Stimulated activated CD4-positive, alpha-beta T cell treated with anti-CD3 and anti-CD28 coated beads, Interleukin-4, amount 100 ng/mL, for 1 hour (primary cell): ENCODE measurements at regions not wholly inside any gene's neighbourhood (a gene's known extent, or its start where the extent isn't known, plus 50 kb on each side); places are given as distances from the start of the nearest gene placed in this dataset.

Experiments
- DNase-seq: peaks from one replicate; pipeline ENCODE4 v3.0.0-alpha.2; 2020

GRCh38 chr9:118529624-118530214 is 825.5 kb downstream of the TLR4 start:
- DNase-seq: no peak

DNA sequence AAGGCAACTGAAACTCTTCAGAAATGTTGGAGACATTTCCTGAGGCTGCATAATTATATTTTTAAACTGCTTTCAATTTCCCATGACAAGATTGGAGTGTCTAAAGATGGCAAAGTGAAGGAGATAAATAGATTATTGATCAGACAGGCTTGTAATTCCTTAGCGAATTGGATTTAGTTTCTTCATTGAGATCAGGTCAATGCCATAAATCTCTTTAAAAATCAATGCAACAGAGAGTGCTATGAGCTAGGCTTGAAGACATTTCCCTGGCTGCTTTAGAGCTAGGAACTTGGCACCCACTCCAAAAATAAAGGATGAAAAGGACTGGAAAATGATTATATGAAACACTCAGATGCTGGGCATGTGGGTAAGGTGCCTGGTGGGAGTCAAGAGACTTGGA is 828.4 kb downstream of the TLR4 start:
- DNase-seq: no peak

GRCh38 chr9:118533101-118533500 is 828.9 kb downstream of the TLR4 start:
- DNase-seq: no peak

GRCh38 chr9:118533850-118534249 is 829.6 kb downstream of the TLR4 start:
- no peak for DNase-seq

DNA sequence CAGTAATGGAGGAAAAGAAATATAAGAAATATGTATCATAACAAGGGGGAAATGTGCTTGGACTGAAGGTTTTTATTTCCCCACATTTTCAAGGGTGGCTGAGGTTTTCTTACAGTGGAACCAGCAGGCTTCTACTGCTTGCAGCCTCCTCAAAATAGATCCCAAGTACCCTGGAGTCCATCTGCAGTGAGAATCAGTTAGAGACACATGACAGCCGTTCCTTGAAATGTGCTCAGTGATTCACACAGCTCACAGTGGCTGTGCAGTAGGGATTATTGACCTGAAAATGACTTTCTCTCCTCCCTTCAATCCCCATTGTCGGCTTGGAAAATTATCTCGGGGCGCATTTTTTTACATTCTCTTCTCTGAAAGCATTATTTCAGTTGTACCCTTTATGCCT is 832.0 kb downstream of the TLR4 start:
- no peak for DNase-seq

GRCh38 chr9:118538959-118539358 is 830.3 kb downstream of the BRINP1 start:
- no peak for DNase-seq

DNA sequence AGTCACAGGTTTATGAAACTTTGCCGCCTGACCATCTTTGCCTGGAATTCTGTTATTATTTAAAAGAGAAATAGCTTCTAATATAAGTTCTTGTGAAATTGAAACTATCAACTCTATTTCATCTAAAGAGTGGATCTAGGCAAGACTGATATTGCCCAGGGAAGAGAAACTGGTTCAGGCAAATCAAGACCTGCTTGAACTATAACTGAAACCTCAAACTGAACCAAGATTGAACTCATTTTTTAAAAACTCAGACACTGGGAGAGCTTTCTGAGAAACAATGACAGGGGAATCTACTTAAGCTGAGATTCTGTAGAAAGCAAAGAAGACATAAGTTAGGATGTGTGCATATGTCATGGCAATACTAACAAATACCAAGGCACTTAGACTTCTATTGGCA is 815.8 kb downstream of the BRINP1 start:
- DNase-seq: no peak

DNA sequence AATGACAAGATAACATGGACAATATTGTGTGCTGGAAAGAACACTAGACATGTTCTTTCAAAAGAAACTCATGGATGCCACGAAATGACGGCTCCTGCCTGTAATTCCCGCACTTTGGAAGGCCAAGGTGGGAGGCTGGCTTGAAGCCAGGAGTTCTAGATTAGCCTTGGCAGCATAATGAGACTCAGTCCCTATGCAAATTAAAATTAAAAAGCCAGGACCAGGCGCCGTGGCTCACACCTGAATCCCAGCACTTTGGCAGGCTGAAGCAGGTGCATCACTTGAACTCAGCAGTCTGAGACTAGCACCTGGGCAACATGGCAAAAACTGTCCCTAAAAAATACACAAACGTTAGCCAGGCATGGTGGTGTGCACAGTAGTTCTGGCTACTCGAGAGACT is 814.2 kb downstream of the BRINP1 start:
- no peak for DNase-seq

DNA sequence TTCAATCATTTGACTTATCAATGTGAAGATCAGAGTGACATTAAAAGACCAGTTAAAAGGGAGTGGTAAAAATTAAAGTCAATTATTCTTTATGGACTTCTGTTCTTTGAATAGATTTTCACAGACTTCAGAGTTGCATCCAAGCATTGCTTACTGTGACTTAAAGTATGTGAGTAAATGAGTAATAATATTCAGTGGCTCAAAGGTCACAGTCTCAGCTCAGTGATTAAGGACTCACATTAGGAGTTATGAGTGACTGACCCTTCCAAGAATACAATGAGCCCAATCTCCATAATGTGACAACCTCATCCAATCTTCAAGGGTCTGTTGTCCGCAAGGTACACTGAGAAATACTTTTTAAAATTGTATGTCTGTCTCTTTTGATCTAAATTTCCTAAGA is 811.2 kb downstream of the BRINP1 start:
- DNase-seq: no peak

- DNase-seq: no peak
These were observed 810.3 kb downstream of the BRINP1 start for GRCh38 chr9:118558891-118559290.

GRCh38 chr9:118561051-118561450 is 808.2 kb downstream of the BRINP1 start:
- DNase-seq: no peak

- DNase-seq: no peak
These were observed 805.6 kb downstream of the BRINP1 start for GRCh38 chr9:118563677-118564076.

- DNase-seq: no peak
These were observed 801.4 kb downstream of the BRINP1 start for GRCh38 chr9:118567861-118568260.

DNA sequence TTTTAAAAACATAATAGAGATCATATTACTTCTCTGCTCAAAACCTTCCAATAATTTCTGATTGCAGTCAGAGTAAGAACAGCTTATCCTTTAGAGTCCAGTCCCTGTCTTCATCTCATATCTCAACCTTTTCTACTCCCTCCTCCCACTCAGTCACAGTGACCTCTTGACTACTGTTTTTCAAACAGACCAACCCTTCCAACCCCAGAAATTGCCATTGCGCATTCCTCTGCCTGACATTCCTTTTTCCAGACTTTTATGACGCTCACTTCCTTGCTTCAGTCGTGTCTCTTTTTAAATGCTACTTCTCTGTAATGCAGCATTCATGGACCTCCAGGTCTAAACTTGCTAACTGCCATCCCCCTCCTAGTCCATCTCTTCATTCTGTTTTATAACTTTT is 800.5 kb downstream of the BRINP1 start:
- DNase-seq: no peak

GRCh38 chr9:118569148-118569547 is 800.1 kb downstream of the BRINP1 start:
- no peak for DNase-seq

GRCh38 chr9:118570066-118570465 is 799.2 kb downstream of the BRINP1 start:
- DNase-seq: no peak

DNA sequence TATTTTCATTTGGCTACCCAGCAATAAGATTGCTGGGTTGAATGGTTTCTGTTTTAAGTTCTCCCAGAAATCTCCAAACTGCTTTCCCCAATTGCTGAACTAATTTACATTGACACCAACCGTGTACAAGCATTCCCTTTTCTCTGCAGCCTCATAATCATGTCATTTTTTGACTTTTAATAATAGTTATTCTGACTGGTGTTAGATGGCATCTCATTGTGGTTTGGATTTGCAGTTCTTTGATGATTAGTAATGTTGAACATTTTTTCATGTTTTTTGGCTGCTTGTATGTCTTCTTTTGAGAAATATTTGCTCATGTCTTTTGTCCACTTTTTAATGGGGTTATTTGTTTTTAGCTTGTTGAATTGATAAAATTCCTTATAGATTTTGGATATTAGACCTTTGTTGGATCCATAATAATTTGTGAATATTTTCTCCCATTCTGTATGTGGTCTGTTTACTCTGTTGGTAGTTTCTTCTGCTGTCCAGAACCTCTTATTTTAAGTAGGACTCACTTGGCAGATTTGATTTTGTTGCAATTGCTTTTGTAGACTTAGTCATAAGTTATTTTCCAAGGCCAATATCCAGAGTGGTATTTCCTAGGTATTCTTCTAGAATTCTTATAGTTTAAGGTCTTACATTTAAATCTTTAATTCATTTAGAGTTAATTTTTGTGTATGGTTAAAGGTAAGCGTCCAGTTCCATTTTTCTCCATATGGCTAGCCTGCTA is 793.7 kb downstream of the BRINP1 start:
- DNase-seq: no peak

DNA sequence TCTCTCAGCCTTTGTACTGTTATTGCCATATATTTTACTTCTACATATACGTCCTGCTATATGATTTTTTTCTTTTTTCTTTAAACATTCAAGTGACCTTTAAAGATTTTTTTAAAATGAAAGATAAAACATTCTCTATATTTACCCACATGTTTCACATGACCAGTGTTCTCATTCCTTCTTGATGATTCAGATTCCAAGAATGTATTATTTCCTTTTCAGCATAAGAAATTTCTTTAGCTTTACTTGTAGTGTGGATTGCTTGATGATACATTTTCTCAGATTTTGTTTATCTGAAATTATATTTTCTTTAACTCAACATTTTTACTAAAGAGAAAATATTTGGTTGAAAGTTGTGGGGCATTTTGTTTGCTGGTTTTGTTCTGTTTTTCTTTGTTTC is 792.1 kb downstream of the BRINP1 start:
- no peak for DNase-seq

- no peak for DNase-seq
These were observed 790.8 kb downstream of the BRINP1 start for GRCh38 chr9:118578467-118578866.

GRCh38 chr9:118583414-118583813 is 785.8 kb downstream of the BRINP1 start:
- no peak for DNase-seq

GRCh38 chr9:118586978-118587377 is 782.3 kb downstream of the BRINP1 start:
- DNase-seq: no peak

GRCh38 chr9:118594428-118594827 is 774.8 kb downstream of the BRINP1 start:
- DNase-seq: no peak

- DNase-seq: no peak
These were observed 773.4 kb downstream of the BRINP1 start for GRCh38 chr9:118595719-118596305.

DNA sequence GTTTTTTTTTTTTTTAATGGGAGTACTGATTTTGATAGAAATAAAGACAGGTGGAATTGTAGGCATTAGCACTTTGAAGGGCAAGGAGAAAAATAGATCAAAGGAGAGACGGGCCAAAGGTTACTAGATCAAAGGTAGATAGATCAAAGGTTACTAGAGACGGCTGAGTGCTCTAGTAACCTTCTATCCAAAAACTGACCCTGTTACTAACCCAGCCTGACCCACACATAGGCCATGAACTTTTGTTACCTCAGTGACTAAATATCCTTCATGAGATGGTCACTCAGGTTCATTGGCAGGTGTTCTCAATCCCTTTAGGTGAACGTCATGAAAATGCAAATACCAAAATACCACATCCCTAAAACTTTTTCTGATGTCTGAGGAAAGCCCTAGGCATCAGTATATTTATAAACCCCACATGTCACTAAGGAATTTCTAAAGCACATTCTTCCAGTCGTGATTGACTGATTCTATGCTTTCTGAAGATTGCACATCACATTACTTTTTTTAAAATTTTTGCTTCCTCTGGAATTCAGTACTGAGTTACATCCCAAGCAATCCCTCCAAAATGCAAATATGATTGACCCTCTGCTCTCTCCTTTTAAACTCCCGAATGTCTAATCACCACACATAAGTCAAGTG is 772.7 kb downstream of the BRINP1 start:
- no peak for DNase-seq
